H9 (cell line): ENCODE measurements at regions not wholly inside any gene's neighbourhood (a gene's known extent, or its start where the extent isn't known, plus 50 kb on each side); places are given as distances from the start of the nearest gene placed in this dataset.

ENCODE experiments used
- DNase-seq: peaks from one replicate; pipeline ENCODE4 v3.0.0-alpha.2; 2017
- H2AFZ ChIP-seq: one replicate; pipeline ENCODE4 v1.6.1; 2013; ENCODE audit warnings: mild to moderate bottlenecking, low read length, control low read depth, moderate library complexity
- H2AK5ac ChIP-seq: 2 replicates; pipeline ENCODE4 v1.6.1; 2013; ENCODE audit warnings: low read length, control low read depth, mixed read lengths; ENCODE audit not compliant: insufficient read length
- H2BK120ac ChIP-seq: one replicate; pipeline ENCODE4 v1.6.1; 2013; ENCODE audit warnings: low read depth, mild to moderate bottlenecking, low read length, control low read depth, inconsistent platforms; ENCODE audit not compliant: poor library complexity, severe bottlenecking
- H2BK12ac ChIP-seq: 2 replicates; pipeline ENCODE4 v1.6.1; 2013; ENCODE audit warnings: low read length, control low read depth, mixed read lengths, low read depth; ENCODE audit not compliant: insufficient read length
- H2BK15ac ChIP-seq: 2 replicates; pipeline ENCODE4 v1.6.1; 2013; ENCODE audit warnings: low read depth, low read length, control low read depth
- H2BK20ac ChIP-seq: one replicate; pipeline ENCODE4 v1.6.1; 2013; ENCODE audit warnings: low read depth, mild to moderate bottlenecking, low read length, control low read depth, inconsistent platforms; ENCODE audit not compliant: poor library complexity, severe bottlenecking
- H2BK5ac ChIP-seq: 2 replicates; pipeline ENCODE4 v1.6.1; 2013; ENCODE audit warnings: low read length, control low read depth, mixed read lengths; ENCODE audit not compliant: insufficient read length
- H3K14ac ChIP-seq: 2 replicates; pipeline ENCODE4 v1.6.1; 2013; ENCODE audit warnings: low read length, control low read depth; ENCODE audit not compliant: insufficient read depth
- H3K18ac ChIP-seq: 2 replicates; pipeline ENCODE4 v1.6.1; 2013; ENCODE audit warnings: low read depth, mild to moderate bottlenecking, mixed read lengths, low read length, control low read depth; ENCODE audit not compliant: insufficient read length
- H3K23ac ChIP-seq: 2 replicates; pipeline ENCODE4 v1.6.1; 2013; ENCODE audit warnings: low read length, control low read depth, mixed read lengths, low read depth; ENCODE audit not compliant: insufficient read length
- H3K23me2 ChIP-seq: 2 replicates; pipeline ENCODE4 v1.6.1; 2013; ENCODE audit warnings: low read depth, mild to moderate bottlenecking, mixed read lengths, low read length, control low read depth; ENCODE audit not compliant: insufficient read length, poor library complexity, severe bottlenecking
- H3K27ac ChIP-seq: 2 replicates; pipeline ENCODE4 v1.5.1; 2013; ENCODE audit warnings: low read length, control low read depth, mixed read lengths, low read depth; ENCODE audit not compliant: insufficient read length
- H3K27me3 ChIP-seq: 2 replicates; pipeline ENCODE4 v1.6.1; 2013; ENCODE audit warnings: low read length, control low read depth, inconsistent platforms; ENCODE audit not compliant: insufficient read depth
- H3K4ac ChIP-seq: 2 replicates; pipeline ENCODE4 v1.6.1; 2013; ENCODE audit warnings: low read depth, mild to moderate bottlenecking, control low read depth, inconsistent platforms, low read length, moderate library complexity
- H3K4me1 ChIP-seq: 2 replicates; pipeline ENCODE4 v1.6.1; 2013; ENCODE audit warnings: low read length, control low read depth, inconsistent platforms; ENCODE audit not compliant: insufficient read depth
- H3K4me2 ChIP-seq: 2 replicates; pipeline ENCODE4 v1.6.1; 2013; ENCODE audit warnings: low read length, control low read depth, mixed read lengths; ENCODE audit not compliant: insufficient read length, insufficient read depth
- H3K56ac ChIP-seq: 2 replicates; pipeline ENCODE4 v1.6.1; 2013; ENCODE audit warnings: low read depth, mild to moderate bottlenecking, mixed read lengths, low read length, control low read depth; ENCODE audit not compliant: insufficient read length
- H3K79me1 ChIP-seq: 2 replicates; pipeline ENCODE4 v1.6.1; 2013; ENCODE audit warnings: low read depth, mild to moderate bottlenecking, moderate library complexity, low read length, control low read depth, inconsistent platforms; ENCODE audit not compliant: insufficient read depth, poor library complexity, severe bottlenecking
- H3K79me2 ChIP-seq: 2 replicates; pipeline ENCODE4 v1.6.1; 2013; ENCODE audit warnings: low read length, control low read depth, inconsistent platforms; ENCODE audit not compliant: insufficient read depth
- H3K9ac ChIP-seq: 2 replicates; pipeline ENCODE4 v1.6.1; 2013; ENCODE audit warnings: low read length, control low read depth, mixed read lengths; ENCODE audit not compliant: insufficient read length; ENCODE audit errors: extremely low read depth
- H3K9me3 ChIP-seq: one replicate; pipeline ENCODE4 v1.6.1; 2013; ENCODE audit warnings: low read depth, low read length, inconsistent platforms; ENCODE audit not compliant: control insufficient read depth
- H3T11ph ChIP-seq: one replicate; pipeline ENCODE4 v1.6.1; 2013; ENCODE audit warnings: mild to moderate bottlenecking, low read length, control low read depth, inconsistent platforms
- H4K20me1 ChIP-seq: one replicate; pipeline ENCODE4 v1.6.1; 2013; ENCODE audit not compliant: control insufficient read depth, insufficient read length, insufficient read depth
- H4K5ac ChIP-seq: 2 replicates; pipeline ENCODE4 v1.6.1; 2013; ENCODE audit warnings: low read depth, mild to moderate bottlenecking, mixed read lengths, low read length, control low read depth; ENCODE audit not compliant: insufficient read length
- H4K8ac ChIP-seq: replicated peaks from 2 replicates; pipeline ENCODE4 v1.6.1; 2013; ENCODE audit warnings: low read length, control low read depth, mixed read lengths, low read depth; ENCODE audit not compliant: insufficient read length
- H4K91ac ChIP-seq: 2 replicates; pipeline ENCODE4 v1.6.1; 2013; ENCODE audit warnings: low read depth, mild to moderate bottlenecking, moderate library complexity, mixed read lengths, low read length, control low read depth; ENCODE audit not compliant: insufficient read length
- H3K27ac Mint-ChIP-seq, 3 experiments: 2 replicates in 2 of 3; 3 replicates in 1 of 3; pipeline ENCODE4 v1.8.0; 2020 to 2021; ENCODE audit warnings: mixed read lengths in 3 of 3, mild to moderate bottlenecking in 1 of 3, moderate library complexity in 1 of 3
- H3K27me3 Mint-ChIP-seq: 2 replicates; pipeline ENCODE4 v1.8.0; 2021; ENCODE audit warnings: low read depth, mild to moderate bottlenecking, moderate library complexity, mixed read lengths
- H3K36me3 Mint-ChIP-seq, 3 experiments: 2 replicates in 2 of 3; 3 replicates in 1 of 3; pipeline ENCODE4 v1.8.0; 2020 to 2021; ENCODE audit warnings: low read depth in 3 of 3, mixed read lengths in 3 of 3; ENCODE audit not compliant: insufficient read depth in 1 of 3
- H3K4me1 Mint-ChIP-seq, 2 experiments: 2 replicates each; pipeline ENCODE4 v1.8.0; 2020; ENCODE audit warnings: mixed read lengths in 2 of 2
- H3K4me3 Mint-ChIP-seq, 2 experiments: 2 replicates in 1 of 2; 3 replicates in 1 of 2; pipeline ENCODE4 v1.8.0; 2020 to 2021; ENCODE audit warnings: mild to moderate bottlenecking in 2 of 2, mixed read lengths in 2 of 2, moderate library complexity in 1 of 2
- H3K9me3 Mint-ChIP-seq, 2 experiments: 2 replicates in 1 of 2; 3 replicates in 1 of 2; pipeline ENCODE4 v1.8.0; 2020; ENCODE audit warnings: mild to moderate bottlenecking in 2 of 2, mixed read lengths in 2 of 2, moderate library complexity in 1 of 2
- CTCF ChIP-seq: fragments of 200-600 bp; sonication (generic); conservative IDR thresholded peaks from 3 replicates; pipeline ENCODE4 v1.8.0; 2021; ENCODE audit warnings: antibody characterized with exemption, mild to moderate bottlenecking
- WGBS: extraction: QIAGEN DNeasy Blood & Tissue Kit; methylation state at CpG from one replicate; pipeline ENCODE4 v1.1.7; 2013; ENCODE audit warnings: missing lambda C conversion rate, low lambda C conversion rate, mixed read lengths; ENCODE audit not compliant: insufficient read length; ENCODE audit errors: extremely low coverage; 5-methylcytosine and 5-hydroxymethylcytosine counted together

- H4K8ac ChIP-seq = no peak overlapping the region
- DNase-seq = peak; percentile 82
- no peak overlapping the region for H2AK5ac ChIP-seq
- H3K23me2 ChIP-seq = no peaks in the 10 kb centered on the region
- Mint-ChIP-seq H3K4me1 (peaks cover 3 to 13% of the 10 kb centered on the region in 2 experiments), H3K4me3 (no peak overlapping the region), H3K36me3 (peaks cover 10 to 28% (median 15%) of the 10 kb centered on the region in 3 experiments), H3K27ac (no peak overlapping the region), H3K9me3 (peaks cover 30 to 31% of the 10 kb centered on the region in 2 experiments), H3K27me3 (no peaks in the 10 kb centered on the region; the same call in 1 of the 2 replicates)
- H3K9me3 ChIP-seq = peaks cover 12% of the 10 kb centered on the region
- no peak overlapping the region for H4K5ac ChIP-seq
- no peak overlapping the region for H3K14ac ChIP-seq
- H2BK20ac ChIP-seq = no peak overlapping the region
- H3K9ac ChIP-seq = no peak overlapping the region
- H2BK15ac ChIP-seq = no peak overlapping the region
- H3K4ac ChIP-seq = no peak overlapping the region
- H2BK5ac ChIP-seq = no peak overlapping the region
- no peaks in the 10 kb centered on the region for H4K20me1 ChIP-seq
- TF ChIP-seq CTCF = peak; percentile 80
- H3K4me1 ChIP-seq = no peaks in the 10 kb centered on the region
- WGBS = no CpG with 5 or more reads among the region's 7 CpGs
- H4K91ac ChIP-seq = no peak overlapping the region
- no peak overlapping the region for H3K56ac ChIP-seq
- no peaks in the 10 kb centered on the region for H3K27me3 ChIP-seq
- H3T11ph ChIP-seq = no peak overlapping the region
- H3K23ac ChIP-seq = no peak overlapping the region
- H2BK12ac ChIP-seq = no peak overlapping the region
- H3K27ac ChIP-seq = no peak overlapping the region
- H3K18ac ChIP-seq = no peak overlapping the region
- H2AFZ ChIP-seq = no peak overlapping the region
- no peaks in the 10 kb centered on the region for H3K79me1 ChIP-seq
- H3K4me2 ChIP-seq = no peak overlapping the region
- no peak overlapping the region for H2BK120ac ChIP-seq
- H3K79me2 ChIP-seq = no peaks in the 10 kb centered on the region
These were observed 52.2 kb upstream of the MKI67 start for GRCh38 chr10:128178302-128178958.
